DMS153 (cell line): ENCODE measurements at regions not wholly inside any gene's neighbourhood (a gene's known extent, or its start where the extent isn't known, plus 50 kb on each side); places are given as distances from the start of the nearest gene placed in this dataset.
"Not testable (repeated sequence)": the region's sequence is repeated elsewhere in the genome, so short reads cannot be mapped to it uniquely, and the experiment has no call there.

ENCODE experiments used
- DNase-seq: peaks from one replicate; lab custom pipeline; 2025; lab: John Stamatoyannopoulos, UW

GRCh38 chr21:23886828-23887724 lies 1720.2 kb downstream of the MRPL39 start:
- DNase-seq: no peak

- no peak for DNase-seq
These were observed 1725.5 kb downstream of the MRPL39 start for GRCh38 chr21:23881783-23882182.

GRCh38 chr21:23876925-23877558 lies 1730.2 kb downstream of the MRPL39 start:
- DNase-seq: no peak

DNA sequence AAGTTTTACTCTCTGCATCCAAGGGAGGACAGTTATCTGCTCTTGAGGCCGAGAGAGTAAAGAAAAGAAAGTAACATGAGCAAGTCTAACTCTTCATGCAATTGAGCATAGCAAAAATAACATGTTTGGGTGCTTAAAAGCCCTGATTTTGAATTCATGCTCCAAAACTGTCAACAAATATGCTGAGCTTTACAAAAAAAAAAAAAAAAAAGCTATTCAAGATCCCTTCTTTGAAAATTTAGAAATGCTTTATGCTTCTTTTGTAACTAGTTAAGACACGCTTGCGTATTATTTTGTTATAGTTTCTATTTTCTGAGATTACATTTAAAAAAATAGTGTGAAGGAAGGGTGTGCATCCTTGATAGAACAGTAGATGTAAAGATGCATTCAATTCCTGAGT lies 1733.0 kb downstream of the MRPL39 start:
- DNase-seq: no peak

GRCh38 chr21:23861911-23862504 lies 1745.3 kb downstream of the MRPL39 start:
- no peak for DNase-seq

- no peak for DNase-seq
These were observed 1748.4 kb downstream of the MRPL39 start for GRCh38 chr21:23858878-23859277.

- peak; percentile 35 for DNase-seq
These were observed 1753.4 kb downstream of the MRPL39 start for GRCh38 chr21:23853796-23854379.

DNA sequence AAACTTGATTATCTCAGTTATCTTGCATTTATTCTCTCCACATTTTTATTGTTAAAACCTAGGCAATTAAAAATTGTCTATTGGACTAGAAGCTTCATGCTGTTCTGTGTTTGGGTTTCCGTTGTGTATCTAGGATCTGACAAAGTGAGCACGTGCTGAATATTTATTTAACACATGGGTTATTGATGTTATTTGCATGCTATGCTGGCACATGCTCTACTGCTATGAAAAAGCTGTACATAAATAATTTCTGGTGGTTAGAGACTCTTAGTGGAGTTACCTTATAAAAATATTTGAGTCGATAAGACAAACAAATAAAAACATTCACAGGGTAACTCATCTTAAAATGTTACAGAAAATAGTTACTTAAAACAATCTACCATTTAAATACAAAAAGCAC lies 1769.7 kb downstream of the MRPL39 start:
- peak; percentile 7 for DNase-seq

DNA sequence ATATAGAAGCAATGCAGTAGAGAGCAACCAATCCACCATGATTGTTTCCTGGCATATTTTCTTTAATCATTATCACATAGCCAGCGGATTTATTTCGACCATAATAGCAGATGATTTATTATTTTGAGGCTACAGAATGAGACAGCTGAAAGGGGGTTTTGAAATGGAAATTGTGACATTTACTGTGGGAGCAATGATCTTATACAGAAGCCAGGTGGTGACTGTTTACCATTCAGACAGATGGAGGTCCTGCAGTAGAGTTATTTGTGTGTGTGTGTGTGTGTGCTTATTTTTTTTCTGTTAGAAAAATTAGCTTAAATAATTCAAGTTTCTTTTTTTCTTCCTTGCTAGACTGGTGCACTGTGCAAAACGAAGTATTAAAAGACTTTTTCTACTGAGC lies 1784.5 kb downstream of the MRPL39 start:
- no peak for DNase-seq

- no peak for DNase-seq
These were observed 1789.9 kb downstream of the MRPL39 start for GRCh38 chr21:23817337-23817736.

DNA sequence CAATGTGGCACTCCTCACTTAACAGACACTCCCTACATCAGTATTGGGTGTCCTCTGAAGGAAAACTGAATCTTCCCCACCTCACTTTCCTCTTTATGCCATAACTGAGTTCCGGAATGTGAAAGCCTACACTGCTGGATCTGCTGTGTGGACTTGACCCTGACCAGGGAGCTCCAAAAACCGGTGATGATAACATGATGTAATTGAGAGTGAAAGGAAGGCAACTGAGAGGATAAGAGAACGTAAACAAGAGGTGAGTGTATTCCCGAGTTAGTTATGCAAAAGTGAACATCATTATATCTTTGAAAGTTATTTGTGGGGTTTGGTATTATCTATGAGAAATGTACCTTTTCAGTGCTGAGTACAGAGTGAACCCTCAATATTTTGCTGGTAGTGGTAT lies 1794.8 kb downstream of the MRPL39 start:
- DNase-seq: no peak

GRCh38 chr21:23811805-23812204 lies 1795.5 kb downstream of the MRPL39 start:
- no peak for DNase-seq

DNA sequence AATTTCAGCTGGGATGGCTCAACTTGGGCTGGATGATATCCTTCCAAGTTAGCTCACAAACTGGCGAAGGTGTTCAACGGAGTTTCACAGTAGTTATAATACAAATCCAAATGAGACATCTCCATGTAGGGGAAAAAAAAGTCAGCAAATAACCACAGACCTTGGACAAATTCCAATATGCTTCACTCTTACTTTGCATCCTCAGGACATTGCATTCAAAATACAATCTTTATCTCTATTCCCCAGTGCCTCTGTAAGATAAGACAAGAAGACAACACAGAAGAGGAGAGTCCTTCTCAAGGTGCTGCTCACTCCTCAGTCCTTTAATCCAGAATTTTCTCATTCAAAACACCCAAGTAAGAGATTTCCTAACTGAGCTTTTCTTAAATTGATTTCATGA lies 1797.7 kb downstream of the MRPL39 start:
- no peak for DNase-seq

DNA sequence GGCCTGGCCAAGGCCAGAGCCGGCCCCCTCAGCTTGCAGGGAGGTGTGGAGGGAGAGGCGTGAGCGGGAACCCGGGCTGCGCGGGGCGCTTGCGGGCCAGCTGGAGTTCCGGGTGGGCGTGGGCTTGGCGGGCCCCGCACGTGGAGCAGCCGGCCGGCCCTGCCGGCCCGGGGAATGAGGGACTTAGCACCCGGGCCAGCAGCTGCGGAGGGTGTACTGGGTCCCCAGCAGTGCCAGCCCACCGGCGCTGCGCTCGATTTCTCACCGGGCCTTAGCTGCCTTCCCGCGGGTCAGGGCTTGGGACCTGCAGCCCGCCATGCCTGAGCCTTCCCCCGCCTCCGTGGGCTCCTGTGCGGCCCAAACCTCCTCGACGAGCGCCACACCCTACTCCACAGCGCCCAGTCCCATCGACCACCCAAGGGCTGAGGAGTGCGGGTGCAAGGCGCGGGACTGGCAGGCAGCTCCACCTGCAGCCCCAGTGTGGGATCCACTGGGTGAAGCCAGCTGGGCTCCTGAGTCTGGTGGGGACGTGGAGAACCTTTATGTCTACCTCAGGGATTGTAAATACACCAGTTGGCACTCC lies 1800.2 kb downstream of the MRPL39 start:
- DNase-seq: not testable (repeated sequence)

DNA sequence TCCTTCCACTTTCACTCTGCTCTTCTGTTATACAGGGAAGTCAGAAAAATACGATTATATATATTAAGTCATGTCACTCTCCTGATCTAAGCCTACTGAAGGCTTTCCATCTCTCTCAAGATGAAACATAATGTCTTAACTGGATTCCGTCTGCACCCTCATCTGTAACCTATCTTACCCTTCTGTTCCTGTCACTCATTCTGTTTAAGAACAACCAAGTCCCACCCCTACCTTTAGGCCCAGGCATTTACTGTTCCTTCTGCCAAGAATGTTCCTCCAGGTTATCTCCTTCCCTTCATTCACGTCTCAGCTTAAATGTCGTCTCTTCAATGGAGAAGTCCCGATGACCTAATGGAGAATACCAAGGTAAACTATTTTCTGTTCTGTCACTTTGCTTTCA lies 1802.4 kb downstream of the MRPL39 start:
- DNase-seq: no peak

GRCh38 chr21:23801292-23801691 lies 1806.0 kb downstream of the MRPL39 start:
- DNase-seq: no peak

- DNase-seq: no peak
These were observed 1807.9 kb downstream of the MRPL39 start for GRCh38 chr21:23799376-23799775.

- no peak for DNase-seq
These were observed 1815.0 kb downstream of the MRPL39 start for GRCh38 chr21:23792300-23792699.

DNA sequence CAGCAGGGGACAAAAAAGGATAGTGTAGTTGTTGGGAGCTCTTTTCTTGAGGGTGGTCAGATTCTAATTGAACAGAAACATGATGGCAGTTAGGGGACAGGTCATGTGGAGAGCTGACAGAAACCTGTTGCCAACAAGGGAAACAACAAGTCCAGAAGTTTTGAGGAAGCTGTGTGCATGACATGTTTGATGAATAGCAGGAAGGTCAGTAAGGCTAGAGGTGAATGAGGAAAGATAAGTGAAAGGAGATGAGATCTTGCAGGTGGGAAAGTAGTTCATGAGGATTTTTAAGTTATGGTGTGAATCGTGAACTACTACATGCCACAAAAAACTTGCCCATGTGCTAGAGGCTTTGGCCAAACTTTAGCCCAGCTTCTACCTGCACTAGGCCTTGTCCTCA lies 1817.4 kb downstream of the MRPL39 start:
- no peak for DNase-seq

GRCh38 chr21:23780326-23780725 lies 1827.0 kb downstream of the MRPL39 start:
- DNase-seq: no peak

DNA sequence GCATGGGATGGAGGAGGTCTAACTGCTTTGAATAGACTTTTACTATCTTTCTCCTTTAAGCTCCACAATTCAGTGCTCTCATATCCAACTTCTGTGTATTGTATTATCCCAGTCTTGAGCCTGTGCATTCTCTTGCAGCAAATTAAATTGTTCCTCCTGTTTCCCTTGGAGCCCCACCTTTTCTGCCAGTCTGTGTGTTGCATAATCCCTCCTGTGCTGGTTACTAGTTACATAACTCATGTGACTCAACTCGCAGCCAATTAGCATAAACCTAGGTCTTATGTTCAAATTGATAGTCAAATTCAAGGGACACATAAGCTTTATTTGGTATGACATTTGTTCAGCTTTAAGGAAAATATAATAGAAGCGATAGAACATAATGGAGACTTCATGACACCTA lies 1863.5 kb downstream of the MRPL39 start:
- no peak for DNase-seq

DNA sequence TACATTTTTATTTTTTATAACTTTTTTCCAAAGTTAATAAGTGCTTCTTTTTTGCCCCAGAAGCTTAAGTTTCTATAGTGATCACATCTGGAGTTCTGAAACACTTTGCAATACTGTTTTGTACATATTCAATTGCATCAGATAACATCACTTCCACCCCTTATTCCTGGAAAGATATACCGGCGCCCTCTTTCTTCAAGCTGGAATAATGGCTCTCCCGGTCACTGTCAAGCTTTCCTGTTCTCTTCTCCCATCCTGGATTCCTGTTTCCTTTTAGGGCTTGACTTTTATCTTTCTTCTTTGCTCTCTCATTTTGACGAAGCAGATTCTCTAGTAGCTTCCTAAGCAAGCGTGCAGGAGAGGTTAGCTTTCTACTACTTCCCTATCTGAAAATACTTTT lies 1866.8 kb downstream of the MRPL39 start:
- no peak for DNase-seq
